ENCODE measurements at regions not wholly inside any gene's neighbourhood (a gene's known extent, or its start where the extent isn't known, plus 50 kb on each side); places are given as distances from the start of the nearest gene placed in this dataset.

GRCh38 chr4:121269001-121269400 lies 104.9 kb upstream of the TNIP3 start:
- Histone ChIP-seq H3K4me1 (no peaks in the 10 kb centered on the region), H3K4me3 (no peak overlapping the region), H3K9me3 (no peaks in the 10 kb centered on the region), H3K27me3 (no peaks in the 10 kb centered on the region), H3K27ac (no peak overlapping the region), H3K36me3 (no peaks in the 10 kb centered on the region)
- 94 to 100% methylated on average over 1 of the region's 1 CpG for WGBS, 2 donors (ENCODE audit: low coverage in 1 of 2)
- TF ChIP-seq EP300 (IDR thresholded peaks at IDR 0.05; ENCODE audit: low read depth) (no peak), POLR2A (IDR thresholded peaks at IDR 0.05) (no peak), POLR2AphosphoS5 (IDR thresholded peaks at IDR 0.05) (no peak)
- TF ChIP-seq, protein P1, sequence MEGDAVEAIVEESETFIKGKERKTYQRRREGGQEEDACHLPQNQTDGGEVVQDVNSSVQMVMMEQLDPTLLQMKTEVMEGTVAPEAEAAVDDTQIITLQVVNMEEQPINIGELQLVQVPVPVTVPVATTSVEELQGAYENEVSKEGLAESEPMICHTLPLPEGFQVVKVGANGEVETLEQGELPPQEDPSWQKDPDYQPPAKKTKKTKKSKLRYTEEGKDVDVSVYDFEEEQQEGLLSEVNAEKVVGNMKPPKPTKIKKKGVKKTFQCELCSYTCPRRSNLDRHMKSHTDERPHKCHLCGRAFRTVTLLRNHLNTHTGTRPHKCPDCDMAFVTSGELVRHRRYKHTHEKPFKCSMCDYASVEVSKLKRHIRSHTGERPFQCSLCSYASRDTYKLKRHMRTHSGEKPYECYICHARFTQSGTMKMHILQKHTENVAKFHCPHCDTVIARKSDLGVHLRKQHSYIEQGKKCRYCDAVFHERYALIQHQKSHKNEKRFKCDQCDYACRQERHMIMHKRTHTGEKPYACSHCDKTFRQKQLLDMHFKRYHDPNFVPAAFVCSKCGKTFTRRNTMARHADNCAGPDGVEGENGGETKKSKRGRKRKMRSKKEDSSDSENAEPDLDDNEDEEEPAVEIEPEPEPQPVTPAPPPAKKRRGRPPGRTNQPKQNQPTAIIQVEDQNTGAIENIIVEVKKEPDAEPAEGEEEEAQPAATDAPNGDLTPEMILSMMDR (IDR thresholded peaks at IDR 0.05), result no peak
- DNase-seq, result no peak
- in situ Hi-C loops (cut with MboI; ENCODE audit: low pct_ligation_motif_present in 1 of 4, low pct_unique_long_range_greater_than_20kb in 1 of 4, low sequenced_read_pairs in 3 of 4), result no loop called here
- intact Hi-C loops (cut with DNase I; ENCODE audit: low total_unique reads), result no loop called here

DNA sequence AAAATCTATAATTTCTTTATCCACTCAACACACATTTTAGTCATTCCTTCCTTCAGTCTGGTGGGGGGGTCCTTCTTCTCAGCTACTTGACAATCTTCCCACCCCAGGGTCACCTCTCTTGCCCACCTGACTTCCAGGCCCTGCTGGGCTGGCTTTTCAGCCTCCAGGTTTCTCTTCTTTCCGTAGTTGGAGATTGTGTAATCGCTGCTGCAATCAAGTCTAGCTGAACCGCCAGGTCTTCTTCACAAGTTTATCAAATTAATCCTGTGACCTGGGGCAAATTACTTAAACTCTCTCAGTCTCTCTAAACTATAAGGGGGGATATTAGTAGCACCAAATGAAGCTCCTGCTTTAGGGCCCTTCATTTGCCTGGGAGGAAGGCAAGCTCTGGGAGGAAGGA lies 102.9 kb upstream of the TNIP3 start:
- intact Hi-C loops (cut with DNase I; ENCODE audit: low total_unique reads), result no loop called here

GRCh38 chr4:121256887-121257466 lies 92.9 kb upstream of the TNIP3 start:
- in situ Hi-C loops (cut with MboI; ENCODE audit: low pct_ligation_motif_present in 1 of 4, low pct_unique_long_range_greater_than_20kb in 1 of 4, low sequenced_read_pairs in 3 of 4), result no loop called here
- intact Hi-C loops (cut with DNase I; ENCODE audit: low total_unique reads), result no loop called here
- no peaks in the 10 kb centered on the region for H3K9me3 ChIP-seq
- DNase-seq, result no peak
- 72 to 76% methylated on average over 3 of the region's 3 CpGs for WGBS, 2 donors (ENCODE audit: low coverage in 1 of 2)
- no peaks in the 10 kb centered on the region for H3K4me1 ChIP-seq
- no peak overlapping the region for H3K27ac ChIP-seq
- no peaks in the 10 kb centered on the region for H3K27me3 ChIP-seq
- no peak overlapping the region for H3K4me3 ChIP-seq
- H3K36me3 ChIP-seq, result no peaks in the 10 kb centered on the region
- TF ChIP-seq POLR2A (IDR thresholded peaks at IDR 0.05), result no peak
- TF ChIP-seq EP300 (IDR thresholded peaks at IDR 0.05; ENCODE audit: low read depth), result no peak
- no peak for TF ChIP-seq POLR2AphosphoS5 (IDR thresholded peaks at IDR 0.05)
- TF ChIP-seq, protein P1 (IDR thresholded peaks at IDR 0.05), result no peak

More for the DNA sequence above, 102.9 kb upstream of the TNIP3 start:
- TF ChIP-seq POLR2A (IDR thresholded peaks at IDR 0.05) (no peak), POLR2AphosphoS5 (IDR thresholded peaks at IDR 0.05) (no peak)
- no peak for DNase-seq
- no peak overlapping the region for H3K4me3 ChIP-seq
- no peaks in the 10 kb centered on the region for H3K36me3 ChIP-seq
- WGBS, 2 donors (ENCODE audit: low coverage in 1 of 2), result 86 to 93% methylated on average over 3 of the region's 3 CpGs
- H3K4me1 ChIP-seq, result no peaks in the 10 kb centered on the region
- H3K9me3 ChIP-seq, result no peaks in the 10 kb centered on the region
- H3K27ac ChIP-seq, result no peak overlapping the region
- in situ Hi-C loops (cut with MboI; ENCODE audit: low pct_ligation_motif_present in 1 of 4, low pct_unique_long_range_greater_than_20kb in 1 of 4, low sequenced_read_pairs in 3 of 4), result no loop called here
- no peaks in the 10 kb centered on the region for H3K27me3 ChIP-seq

GRCh38 chr4:121255986-121256750 lies 92.0 kb upstream of the TNIP3 start:
- Histone ChIP-seq H3K36me3 (no peaks in the 10 kb centered on the region), H3K4me1 (no peaks in the 10 kb centered on the region), H3K9me3 (no peaks in the 10 kb centered on the region), H3K27me3 (no peaks in the 10 kb centered on the region), H3K27ac (no peak overlapping the region), H3K4me3 (no peak overlapping the region)
- intact Hi-C loops (cut with DNase I; ENCODE audit: low total_unique reads) (no loop called here), in situ Hi-C loops (cut with MboI; ENCODE audit: low pct_ligation_motif_present in 1 of 4, low pct_unique_long_range_greater_than_20kb in 1 of 4, low sequenced_read_pairs in 3 of 4) (no loop called here)
- TF ChIP-seq POLR2AphosphoS5 (IDR thresholded peaks at IDR 0.05) (no peak), EP300 (IDR thresholded peaks at IDR 0.05; ENCODE audit: low read depth) (no peak), POLR2A (IDR thresholded peaks at IDR 0.05) (no peak)
- TF ChIP-seq, protein P1 (IDR thresholded peaks at IDR 0.05), result no peak
- DNase-seq, result no peak
